Endothelial cell of umbilical vein (primary cell): ENCODE measurements at regions not wholly inside any gene's neighbourhood (a gene's known extent, or its start where the extent isn't known, plus 50 kb on each side); places are given as distances from the start of the nearest gene placed in this dataset.

ENCODE experiments used
- BruUV-seq: library from RNA; stranded (reverse); fragments of 400-500 nt; replicated peaks from 2 replicates; lab custom pipeline; 2021; lab: Mats Ljungman, UMichigan
- CTCF ChIA-PET: fragments of 300-600, 350-600 bp; sonication (Branson Sonifier 250); formaldehyde crosslinking; loops from one replicate; lab custom pipeline; 2021; ENCODE audit warnings: antibody characterized with exemption, inconsistent platforms; lab: Charles Lee
- POLR2A ChIA-PET: fragments of 300-600, 350-600 bp; sonication (Branson Sonifier 250); formaldehyde crosslinking; loops from one replicate; lab custom pipeline; 2021; ENCODE audit warnings: antibody characterized with exemption, inconsistent platforms; lab: Charles Lee
- DNase-seq: peaks from one replicate; pipeline ENCODE4 v3.0.0-alpha.2; 2011; ENCODE audit warnings: low read depth, low spot score
- FAIRE-seq: peaks from 2 replicates; lab custom pipeline; 2011; peaks lifted over from hg19 to GRCh38; lab: Jason Lieb, UNC
- H2AFZ ChIP-seq: 2 replicates; pipeline ENCODE4 v1.6.0; 2012; ENCODE audit warnings: low read depth, low read length, control low read depth, inconsistent platforms
- H3K27ac ChIP-seq: 2 replicates; pipeline ENCODE4 v1.5.1; 2011; ENCODE audit warnings: low read depth, mild to moderate bottlenecking, control low read depth, low read length, moderate library complexity; ENCODE audit not compliant: insufficient read depth
- H3K27me3 ChIP-seq, 2 experiments: 2 replicates each; pipeline versions ENCODE4 v1.6.0 to v1.6.1; 2011; ENCODE audit warnings: low read length in 2 of 2, mixed read lengths in 1 of 2; ENCODE audit not compliant: control insufficient read depth in 2 of 2, insufficient read depth in 2 of 2
- H3K36me3 ChIP-seq, 2 experiments: 2 replicates in 1 of 2; 3 replicates in 1 of 2; pipeline ENCODE4 v1.5.1; 2011; ENCODE audit warnings: low read length in 2 of 2, mild to moderate bottlenecking in 1 of 2, moderate library complexity in 1 of 2; ENCODE audit not compliant: control insufficient read depth in 2 of 2, insufficient read depth in 2 of 2; ENCODE audit errors: extremely low read depth in 1 of 2
- H3K4me1 ChIP-seq: 3 replicates; pipeline ENCODE4 v1.5.1; 2011; ENCODE audit warnings: mild to moderate bottlenecking, low read length; ENCODE audit not compliant: control insufficient read depth, insufficient read depth; ENCODE audit errors: extremely low read depth
- H3K4me2 ChIP-seq: 2 replicates; pipeline ENCODE4 v1.6.1; 2011; ENCODE audit warnings: low read length, control low read depth, mixed read lengths; ENCODE audit not compliant: insufficient read depth
- H3K4me3 ChIP-seq, 3 experiments: fragments of 200-600 bp in 1 of 3; sonication (generic), shearing (Covaris generic) in 1 of 3; replicated peaks in 1 of 3; 2 replicates each; pipeline ENCODE4 v1.5.1; 2011 to 2016; ENCODE audit warnings: control low read depth in 3 of 3, low read length in 3 of 3, mild to moderate bottlenecking in 2 of 3, inconsistent platforms in 1 of 3, low read depth in 1 of 3, moderate library complexity in 1 of 3; ENCODE audit not compliant: insufficient read depth in 1 of 3
- H3K79me2 ChIP-seq: 2 replicates; pipeline ENCODE4 v1.6.0; 2012; ENCODE audit warnings: low read length, inconsistent platforms; ENCODE audit not compliant: control insufficient read depth, insufficient read depth
- H3K9ac ChIP-seq: replicated peaks from 2 replicates; pipeline ENCODE3; 2011; ENCODE audit warnings: low read length, control low read depth; ENCODE audit not compliant: insufficient read depth; ENCODE audit errors: extremely low read depth
- H3K9me1 ChIP-seq: replicated peaks from 3 replicates; pipeline ENCODE4 v1.6.0; 2011; ENCODE audit warnings: mild to moderate bottlenecking, low read length; ENCODE audit not compliant: control insufficient read depth, insufficient read depth; ENCODE audit errors: extremely low read depth
- H3K9me3 ChIP-seq: replicated peaks from 2 replicates; pipeline ENCODE4 v1.5.1; 2012; ENCODE audit warnings: low read length, inconsistent platforms; ENCODE audit not compliant: control insufficient read depth, insufficient read depth
- H4K20me1 ChIP-seq: replicated peaks from 2 replicates; pipeline ENCODE3; 2011; ENCODE audit warnings: mild to moderate bottlenecking, low read length; ENCODE audit not compliant: control insufficient read depth, insufficient read depth; ENCODE audit errors: extremely low read depth
- CTCF ChIP-seq, 2 donors: IDR thresholded peaks; 1 replicate in 1 of 2; 2 replicates in 1 of 2; pipeline ENCODE4 v1.5.1; 2011; ENCODE audit warnings: low read length in 2 of 2, mild to moderate bottlenecking in 2 of 2, moderate library complexity in 2 of 2, control low read depth in 1 of 2, inconsistent platforms in 1 of 2, low read depth in 1 of 2; ENCODE audit not compliant: insufficient read depth in 1 of 2; ENCODE audit errors: extremely low read depth in 1 of 2
- EZH2 ChIP-seq: IDR thresholded peaks from 2 replicates; pipeline ENCODE4 v1.6.1; 2012; ENCODE audit warnings: borderline replicate concordance, low read depth, mild to moderate bottlenecking, moderate library complexity, low read length, inconsistent platforms; ENCODE audit not compliant: severe bottlenecking
- FOS ChIP-seq: IDR thresholded peaks from 2 replicates; pipeline ENCODE4 v1.6.1; 2011; ENCODE audit warnings: mild to moderate bottlenecking, low read length, moderate library complexity, borderline replicate concordance; ENCODE audit not compliant: insufficient read depth
- GATA2 ChIP-seq: IDR thresholded peaks from 2 replicates; pipeline ENCODE4 v1.7.0; 2011; ENCODE audit warnings: low read depth, mild to moderate bottlenecking, moderate library complexity, mixed read lengths, low read length; ENCODE audit not compliant: insufficient read length, insufficient read depth
- JUN ChIP-seq: IDR thresholded peaks from 2 replicates; pipeline ENCODE4 v1.6.1; 2011; ENCODE audit warnings: borderline replicate concordance, low read depth; ENCODE audit not compliant: insufficient read length, insufficient read depth
- MAX ChIP-seq: IDR thresholded peaks from 2 replicates; pipeline ENCODE4 v1.6.1; 2011; ENCODE audit not compliant: insufficient read depth, insufficient read length
- MYC ChIP-seq: IDR thresholded peaks from one replicate; pipeline ENCODE4 v1.6.1; 2011; ENCODE audit warnings: mild to moderate bottlenecking, low read depth, low read length
- POLR2A ChIP-seq: IDR thresholded peaks from 2 replicates; pipeline ENCODE4 v1.6.1; 2012; ENCODE audit warnings: low read depth, mild to moderate bottlenecking, control low read depth, low read length
- POLR2AphosphoS5 ChIP-seq: IDR thresholded peaks from 2 replicates; pipeline ENCODE4 v1.6.1; 2012; ENCODE audit warnings: low read depth, mild to moderate bottlenecking, control low read depth, low read length, moderate library complexity; ENCODE audit not compliant: insufficient read depth
- dilution Hi-C: fragments of 300-500 bp; cut with MboI; formaldehyde crosslinking; loops from one replicate; pipeline ENCODE4 v1.15.0; 2019; ENCODE audit warnings: low sequenced_read_pairs; ENCODE audit not compliant: extremely low pct_ligation_motif_present
- intact Hi-C: fragments of 100-400 bp; cut with micrococcal nuclease; formaldehyde crosslinking; loops from one replicate; pipeline ENCODE4 v1.10.0; 2022

GRCh38 chr6:119862719-119863118, 513.2 kb upstream of the MAN1A1 start:
- no peaks in the 10 kb centered on the region for H4K20me1 ChIP-seq
- H3K9me1 ChIP-seq = no peaks in the 10 kb centered on the region
- H2AFZ ChIP-seq = no peak overlapping the region
- H3K4me2 ChIP-seq = no peak overlapping the region
- no peaks in the 10 kb centered on the region for H3K4me1 ChIP-seq
- no peak overlapping the region for H3K4me3 ChIP-seq
- H3K27me3 ChIP-seq = no peaks in the 10 kb centered on the region
- ChIA-PET POLR2A (no interaction called here), CTCF (interaction anchor here (1.0 kb wide), 1 partner anchor 9 kb away, joined by 3 read pairs; no protein-coding TSS in a partner anchor)
- no peak overlapping the region for H3K27ac ChIP-seq
- no peak overlapping the region for H3K9ac ChIP-seq
- H3K36me3 ChIP-seq = no peaks in the 10 kb centered on the region
- H3K79me2 ChIP-seq = no peaks in the 10 kb centered on the region
- BruUV-seq = no TSS peak
- dilution Hi-C loops = no loop called here
- FAIRE-seq = no peak
- intact Hi-C loops = no loop called here
- no peaks in the 10 kb centered on the region for H3K9me3 ChIP-seq
- no peak for DNase-seq
- no peak for TF ChIP-seq EZH2
- TF ChIP-seq MYC = no peak
- no peak for TF ChIP-seq JUN
- TF ChIP-seq GATA2 = no peak
- no peak for TF ChIP-seq FOS
- no peak for TF ChIP-seq CTCF (IDR thresholded peaks at IDR 0.05; ENCODE audit: extremely low read depth in 1 of 2, insufficient read depth in 1 of 2, low read depth in 1 of 2, low read length in 2 of 2)
- TF ChIP-seq POLR2AphosphoS5 = no peak
- no peak for TF ChIP-seq POLR2A
- no peak for TF ChIP-seq MAX
